AG04449 (cell line): ENCODE measurements at regions not wholly inside any gene's neighbourhood (a gene's known extent, or its start where the extent isn't known, plus 50 kb on each side); places are given as distances from the start of the nearest gene placed in this dataset.

ENCODE experiments used
- CTCF ChIA-PET: fragments of 350-600 bp; formaldehyde crosslinking; extraction: SDS; loops from one replicate; lab custom pipeline; 2021; ENCODE audit warnings: antibody characterized with exemption; lab: Yijun Ruan, JAX
- POLR2A ChIA-PET: fragments of 400-600, 350-600 bp; formaldehyde crosslinking; extraction: SDS; loops from one replicate; lab custom pipeline; 2020; ENCODE audit warnings: antibody characterized with exemption, inconsistent platforms; lab: Yijun Ruan, JAX
- DNase-seq: peaks from one replicate; pipeline ENCODE4 v3.0.0-alpha.2; 2010; ENCODE audit warnings: low read depth, low spot score
- H3K4me3 ChIP-seq: 2 replicates; pipeline ENCODE4 v1.5.1; 2011; ENCODE audit warnings: low read depth, mild to moderate bottlenecking, control low read depth, low read length
- TF ChIP-seq, protein P1 (sequence below): IDR thresholded peaks from one replicate; pipeline ENCODE4 v1.5.1; 2011; ENCODE audit warnings: mild to moderate bottlenecking, moderate library complexity, low read length, control low read depth, inconsistent platforms; ENCODE audit not compliant: insufficient read depth; ENCODE audit errors: missing control alignments

GRCh38 chr7:12788171-12788570 is 100.7 kb downstream of the ARL4A start:
- POLR2A ChIA-PET: no interaction called here
- TF ChIP-seq, protein P1, sequence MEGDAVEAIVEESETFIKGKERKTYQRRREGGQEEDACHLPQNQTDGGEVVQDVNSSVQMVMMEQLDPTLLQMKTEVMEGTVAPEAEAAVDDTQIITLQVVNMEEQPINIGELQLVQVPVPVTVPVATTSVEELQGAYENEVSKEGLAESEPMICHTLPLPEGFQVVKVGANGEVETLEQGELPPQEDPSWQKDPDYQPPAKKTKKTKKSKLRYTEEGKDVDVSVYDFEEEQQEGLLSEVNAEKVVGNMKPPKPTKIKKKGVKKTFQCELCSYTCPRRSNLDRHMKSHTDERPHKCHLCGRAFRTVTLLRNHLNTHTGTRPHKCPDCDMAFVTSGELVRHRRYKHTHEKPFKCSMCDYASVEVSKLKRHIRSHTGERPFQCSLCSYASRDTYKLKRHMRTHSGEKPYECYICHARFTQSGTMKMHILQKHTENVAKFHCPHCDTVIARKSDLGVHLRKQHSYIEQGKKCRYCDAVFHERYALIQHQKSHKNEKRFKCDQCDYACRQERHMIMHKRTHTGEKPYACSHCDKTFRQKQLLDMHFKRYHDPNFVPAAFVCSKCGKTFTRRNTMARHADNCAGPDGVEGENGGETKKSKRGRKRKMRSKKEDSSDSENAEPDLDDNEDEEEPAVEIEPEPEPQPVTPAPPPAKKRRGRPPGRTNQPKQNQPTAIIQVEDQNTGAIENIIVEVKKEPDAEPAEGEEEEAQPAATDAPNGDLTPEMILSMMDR: no peak
- no peak overlapping the region for H3K4me3 ChIP-seq
- CTCF ChIA-PET: no interaction called here
- no peak for DNase-seq

GRCh38 chr7:12788591-12788990 is 101.2 kb downstream of the ARL4A start:
- DNase-seq: no peak
- CTCF ChIA-PET: no interaction called here
- TF ChIP-seq, protein P1: no peak
- H3K4me3 ChIP-seq: no peak overlapping the region
- POLR2A ChIA-PET: no interaction called here

DNA sequence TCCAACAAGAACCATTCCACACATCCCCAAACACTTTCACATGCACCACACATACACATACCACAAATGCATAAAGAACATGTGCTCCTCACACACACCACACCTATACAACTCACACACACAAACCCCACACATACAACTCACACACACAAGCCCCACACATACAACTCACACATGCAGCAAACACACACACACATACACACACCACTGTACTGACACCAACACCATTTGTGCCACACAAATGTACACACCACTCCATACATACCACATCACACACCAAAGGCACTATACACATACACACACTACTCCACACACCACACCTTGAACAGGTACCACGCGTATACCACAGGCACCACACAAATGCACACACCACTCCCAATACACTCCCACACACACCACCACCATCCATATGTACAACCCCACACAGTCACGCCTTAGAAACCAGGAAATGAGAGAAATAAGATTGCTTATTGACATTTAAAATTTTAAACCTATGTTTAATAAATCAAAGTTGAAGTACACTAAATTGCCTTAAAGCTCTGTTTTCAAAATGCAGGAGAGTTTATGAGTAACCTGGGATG is 107.4 kb downstream of the ARL4A start:
- no peak for DNase-seq
- ChIA-PET CTCF (no interaction called here), POLR2A (no interaction called here)
- TF ChIP-seq, protein P1: no peak
- H3K4me3 ChIP-seq: no peak overlapping the region

DNA sequence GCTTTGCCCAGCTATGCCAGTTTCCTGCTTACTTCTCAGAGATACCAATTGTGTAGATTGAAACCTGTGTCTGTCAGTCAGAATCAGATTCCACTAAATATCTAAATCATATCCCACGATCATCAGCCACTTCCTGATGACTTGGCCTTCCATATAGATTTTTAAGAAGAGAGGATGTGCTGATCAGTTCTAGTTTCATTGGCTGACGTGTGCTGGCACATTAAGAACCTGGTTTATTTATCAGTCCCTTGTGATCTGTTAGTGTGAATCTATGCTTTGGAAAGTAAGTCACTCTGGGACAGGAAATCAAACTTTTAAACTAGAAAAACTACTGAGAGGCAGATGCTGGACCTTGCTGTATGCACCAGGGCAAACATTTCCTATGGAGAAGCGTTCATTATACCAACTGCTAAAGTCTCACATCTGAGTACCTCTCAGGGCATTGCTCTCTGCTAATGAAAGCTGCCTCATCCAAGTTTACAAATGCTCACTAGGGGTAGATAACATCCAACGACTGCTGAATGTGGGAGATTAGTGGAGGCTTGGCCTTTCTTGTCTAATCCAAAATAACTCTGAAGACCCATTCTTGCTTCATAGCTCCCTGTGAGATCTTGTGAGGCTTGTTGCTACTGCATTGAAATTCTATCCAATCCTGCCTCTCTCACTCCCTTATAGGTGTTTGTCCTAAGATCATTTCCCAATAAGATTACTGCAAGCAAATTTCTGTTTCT is 109.1 kb downstream of the ARL4A start:
- ChIA-PET CTCF (no interaction called here), POLR2A (no interaction called here)
- TF ChIP-seq, protein P1: no peak
- H3K4me3 ChIP-seq: no peak overlapping the region
- DNase-seq: no peak

GRCh38 chr7:12800486-12800885 is 113.1 kb downstream of the ARL4A start:
- POLR2A ChIA-PET: no interaction called here

GRCh38 chr7:12801107-12801506 is 113.7 kb downstream of the ARL4A start:
- TF ChIP-seq, protein P1: no peak
- ChIA-PET CTCF (no interaction called here), POLR2A (no interaction called here)
- DNase-seq: no peak
- H3K4me3 ChIP-seq: no peak overlapping the region

More at GRCh38 chr7:12800486-12800885, 113.1 kb downstream of the ARL4A start:
- no peak overlapping the region for H3K4me3 ChIP-seq
- TF ChIP-seq, protein P1: no peak
- no peak for DNase-seq
- CTCF ChIA-PET: no interaction called here
